Gastrocnemius medialis (tissue), 4 donors: ENCODE measurements at regions not wholly inside any gene's neighbourhood (a gene's known extent, or its start where the extent isn't known, plus 50 kb on each side); places are given as distances from the start of the nearest gene placed in this dataset.

Experiments
- ATAC-seq, 2 donors: fragments of 150-250 bp; one replicate each; pipeline ENCODE4 v1.9.1; 2016
- DNase-seq, 2 donors: peaks; one replicate each; pipeline ENCODE4 v3.0.0-alpha.2; 2019
- H3K27ac ChIP-seq, 4 donors: fragments of 200-600 bp; sonication (generic); 1 replicate in 1 of 4; 2 replicates in 3 of 4; pipeline ENCODE4 v1.5.1; 2016 to 2018; ENCODE audit warnings: mild to moderate bottlenecking in 2 of 4, moderate library complexity in 1 of 4
- H3K27me3 ChIP-seq, 3 donors: fragments of 200-600 bp; sonication (generic) in 2 of 3; 1 replicate in 1 of 3; 2 replicates in 2 of 3; pipeline versions ENCODE4 v1.5.1 to v1.6.0; 2016 to 2019; ENCODE audit warnings: mild to moderate bottlenecking in 1 of 3, moderate library complexity in 1 of 3
- H3K36me3 ChIP-seq, 2 donors: fragments of 200-600 bp; sonication (generic) in 1 of 2; one replicate each; pipeline ENCODE4 v1.5.1; 2017 to 2018
- H3K4me1 ChIP-seq, 2 donors: fragments of 200-600 bp; sonication (generic) in 1 of 2; one replicate each; pipeline ENCODE4 v1.5.1; 2016 to 2017; ENCODE audit warnings: mild to moderate bottlenecking in 2 of 2
- H3K4me3 ChIP-seq, 4 donors: fragments of 200-600 bp; sonication (generic) in 3 of 4; 1 replicate in 1 of 4; 2 replicates in 3 of 4; pipeline ENCODE4 v1.5.1; 2016 to 2019; ENCODE audit warnings: mild to moderate bottlenecking in 2 of 4
- H3K9me3 ChIP-seq, 3 donors: fragments of 200-600 bp; sonication (generic) in 2 of 3; 1 replicate in 1 of 3; 2 replicates in 2 of 3; pipeline ENCODE4 v1.5.1; 2016 to 2019
- POLR2A ChIP-seq, 2 donors: fragments of 450-650 bp; IDR thresholded peaks; one replicate each; pipeline ENCODE4 v1.6.1; 2017; ENCODE audit warnings: antibody characterized with exemption in 2 of 2, mild to moderate bottlenecking in 2 of 2, moderate library complexity in 2 of 2
- in situ Hi-C, 4 donors: fragments of 200-750 bp; cut with MboI; loops; one replicate each; pipeline versions ENCODE4 v1.15.0 to v1.8.0; 2017; ENCODE audit warnings: low sequenced_read_pairs in 4 of 4
- intact Hi-C: fragments of 100-400 bp; cut with DNase I; formaldehyde crosslinking; loops from one replicate; pipeline ENCODE4 v1.15.1; 2023; ENCODE audit warnings: low total_unique reads
- TF ChIP-seq, protein P1 (sequence below), 5 experiments: fragments of 450-650 bp in 3 of 5; fragments of 200-600 bp in 2 of 5; sonication (generic) in 2 of 5; IDR thresholded peaks in 4 of 5; conservative IDR thresholded peaks in 1 of 5; 1 replicate in 4 of 5; 2 replicates in 1 of 5; pipeline ENCODE4 v1.5.1; 2016 to 2019; ENCODE audit warnings: antibody characterized with exemption in 5 of 5, mild to moderate bottlenecking in 3 of 5, moderate library complexity in 3 of 5

DNA sequence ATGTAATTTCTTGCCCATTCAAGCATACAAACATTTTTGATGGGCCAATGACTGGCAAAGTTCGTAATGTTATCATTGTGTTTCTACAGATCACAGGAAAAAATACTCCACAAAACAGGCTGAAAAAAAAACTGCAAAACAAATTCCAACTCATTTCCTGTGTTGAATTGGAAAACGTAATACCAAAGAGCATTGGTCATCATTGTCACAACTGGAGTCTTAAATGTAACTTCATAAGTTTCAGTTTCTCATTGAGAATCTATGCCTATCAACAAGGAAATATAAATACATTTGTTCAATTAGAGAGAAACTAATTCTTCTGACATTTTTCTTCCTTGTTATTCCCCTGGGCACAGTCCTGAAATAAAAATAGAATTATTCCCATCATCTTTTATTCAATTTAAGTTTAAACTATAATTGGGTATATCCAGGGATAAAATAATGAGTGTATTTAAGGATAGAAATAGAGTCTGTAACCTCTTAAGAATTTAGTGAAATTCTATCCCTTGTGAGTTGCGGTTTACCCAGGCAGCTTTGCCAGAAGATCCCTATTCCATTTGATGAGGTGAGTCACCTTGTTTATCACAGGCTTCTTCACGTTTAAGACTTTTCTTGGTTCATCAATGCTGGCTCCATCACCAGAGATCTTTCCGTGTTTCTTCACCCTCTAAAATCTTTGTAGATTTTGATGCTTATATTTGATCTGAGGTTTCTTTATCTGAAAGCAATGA lies 112.7 kb upstream of the ITGA1 start:
- TF ChIP-seq, protein P1, sequence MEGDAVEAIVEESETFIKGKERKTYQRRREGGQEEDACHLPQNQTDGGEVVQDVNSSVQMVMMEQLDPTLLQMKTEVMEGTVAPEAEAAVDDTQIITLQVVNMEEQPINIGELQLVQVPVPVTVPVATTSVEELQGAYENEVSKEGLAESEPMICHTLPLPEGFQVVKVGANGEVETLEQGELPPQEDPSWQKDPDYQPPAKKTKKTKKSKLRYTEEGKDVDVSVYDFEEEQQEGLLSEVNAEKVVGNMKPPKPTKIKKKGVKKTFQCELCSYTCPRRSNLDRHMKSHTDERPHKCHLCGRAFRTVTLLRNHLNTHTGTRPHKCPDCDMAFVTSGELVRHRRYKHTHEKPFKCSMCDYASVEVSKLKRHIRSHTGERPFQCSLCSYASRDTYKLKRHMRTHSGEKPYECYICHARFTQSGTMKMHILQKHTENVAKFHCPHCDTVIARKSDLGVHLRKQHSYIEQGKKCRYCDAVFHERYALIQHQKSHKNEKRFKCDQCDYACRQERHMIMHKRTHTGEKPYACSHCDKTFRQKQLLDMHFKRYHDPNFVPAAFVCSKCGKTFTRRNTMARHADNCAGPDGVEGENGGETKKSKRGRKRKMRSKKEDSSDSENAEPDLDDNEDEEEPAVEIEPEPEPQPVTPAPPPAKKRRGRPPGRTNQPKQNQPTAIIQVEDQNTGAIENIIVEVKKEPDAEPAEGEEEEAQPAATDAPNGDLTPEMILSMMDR (IDR thresholded peaks at IDR 0.05 in 4 of 5, conservative IDR thresholded peaks at IDR 0.05 in 1 of 5) = no peak
- no peak for TF ChIP-seq POLR2A (IDR thresholded peaks at IDR 0.05)
- ATAC-seq (no peak), DNase-seq (no peak)
- H3K4me3 ChIP-seq = no peak overlapping the region
- peak overlapping the region in 3 of 4 donors; percentile 28 to 61 (median 30) for H3K27ac ChIP-seq
- in situ Hi-C loops = loop anchor here in 2 of 4 donors (25.0 kb wide), 2 partner anchors 237 to 1713 kb away; no protein-coding TSS in a partner anchor
- no peaks in the 10 kb centered on the region for H3K4me1 ChIP-seq
- no peaks in the 10 kb centered on the region for H3K9me3 ChIP-seq
- no peaks in the 10 kb centered on the region for H3K36me3 ChIP-seq
- intact Hi-C loops = no loop called here
- no peaks in the 10 kb centered on the region for H3K27me3 ChIP-seq

DNA sequence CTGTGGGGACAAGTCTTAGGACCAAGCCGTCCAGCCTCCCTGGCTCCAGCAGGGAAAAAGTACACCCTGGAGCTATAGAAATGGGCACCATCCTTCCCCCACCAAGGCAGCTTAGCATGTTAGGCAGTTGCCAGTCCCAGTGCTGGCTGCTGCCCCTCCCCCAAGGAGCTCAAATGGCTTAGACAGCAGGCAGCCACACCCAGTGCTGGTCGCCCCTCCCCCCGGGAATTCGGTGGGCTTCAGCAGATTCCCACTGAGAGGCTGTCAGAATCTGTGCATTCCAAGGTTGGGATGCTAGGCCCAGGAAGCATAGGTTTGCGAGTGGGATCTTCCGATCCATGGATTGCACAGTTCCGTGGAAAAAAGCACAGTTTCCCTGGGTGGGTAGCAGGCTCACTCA lies 105.2 kb upstream of the ITGA1 start:
- H3K4me1 ChIP-seq = no peaks in the 10 kb centered on the region
- no peaks in the 10 kb centered on the region for H3K36me3 ChIP-seq
- ATAC-seq (no peak), DNase-seq (no peak)
- no peak for TF ChIP-seq POLR2A (IDR thresholded peaks at IDR 0.05)
- TF ChIP-seq, protein P1 (IDR thresholded peaks at IDR 0.05 in 4 of 5, conservative IDR thresholded peaks at IDR 0.05 in 1 of 5) = no peak
- in situ Hi-C loops = loop anchor here in 1 of 4 donors (25.0 kb wide), 1 partner anchor 230 kb away; no protein-coding TSS in a partner anchor
- H3K27me3 ChIP-seq = no peaks in the 10 kb centered on the region
- no peak overlapping the region for H3K27ac ChIP-seq
- intact Hi-C loops = no loop called here
- no peaks in the 10 kb centered on the region for H3K9me3 ChIP-seq
- no peak overlapping the region for H3K4me3 ChIP-seq

DNA sequence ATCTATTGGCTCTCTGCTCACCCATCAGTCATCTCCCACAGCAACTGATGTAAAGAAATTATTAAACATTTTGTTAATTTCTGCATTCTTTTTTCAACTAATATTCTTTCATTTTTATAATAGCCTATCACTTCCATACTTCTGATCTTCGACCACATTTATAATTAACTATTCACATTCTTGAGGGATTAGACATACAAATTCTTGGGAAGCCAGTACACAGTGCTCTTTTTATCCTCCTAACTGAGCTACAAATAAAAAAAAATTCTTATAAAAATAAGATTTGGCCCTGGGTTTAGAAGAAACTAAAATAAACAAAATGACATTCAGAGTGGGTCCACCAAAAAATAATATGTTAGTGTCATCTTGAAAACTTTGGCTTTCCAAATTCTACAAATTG lies 103.7 kb upstream of the ITGA1 start:
- TF ChIP-seq, protein P1 (IDR thresholded peaks at IDR 0.05 in 4 of 5, conservative IDR thresholded peaks at IDR 0.05 in 1 of 5) = no peak
- TF ChIP-seq POLR2A (IDR thresholded peaks at IDR 0.05) = no peak
- Histone ChIP-seq H3K4me3 (no peak overlapping the region), H3K27ac (no peak overlapping the region), H3K36me3 (no peaks in the 10 kb centered on the region), H3K9me3 (no peaks in the 10 kb centered on the region), H3K4me1 (no peaks in the 10 kb centered on the region), H3K27me3 (no peaks in the 10 kb centered on the region)
- DNase-seq = no peak
- in situ Hi-C loops = loop anchor here in 1 of 4 donors (25.0 kb wide), 1 partner anchor 228 kb away; no protein-coding TSS in a partner anchor
- ATAC-seq = no peak
- intact Hi-C loops = no loop called here

DNA sequence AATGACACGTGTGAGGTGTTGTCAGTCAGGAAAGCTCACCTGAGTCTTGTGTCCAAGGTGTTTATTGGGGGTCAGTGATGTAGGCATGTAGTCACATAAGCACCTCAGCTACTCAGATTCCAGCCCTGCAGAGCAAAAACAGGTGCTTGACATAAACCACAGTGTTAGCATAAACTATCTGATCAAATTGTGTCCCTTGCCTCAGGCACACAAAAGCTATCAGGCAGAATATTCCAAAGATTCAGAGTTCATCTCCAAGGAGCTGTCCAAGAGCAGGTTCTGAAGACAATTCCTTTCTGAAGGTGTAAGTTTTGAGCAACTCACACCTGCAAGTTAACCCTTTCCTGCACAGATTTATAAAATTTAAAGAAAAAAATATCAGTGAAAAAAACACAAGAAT lies 102.2 kb upstream of the ITGA1 start:
- Histone ChIP-seq H3K27me3 (no peaks in the 10 kb centered on the region), H3K4me1 (no peaks in the 10 kb centered on the region), H3K4me3 (no peak overlapping the region), H3K9me3 (no peaks in the 10 kb centered on the region), H3K36me3 (no peaks in the 10 kb centered on the region), H3K27ac (no peak overlapping the region)
- DNase-seq (no peak), ATAC-seq (no peak)
- TF ChIP-seq POLR2A (IDR thresholded peaks at IDR 0.05) = no peak
- TF ChIP-seq, protein P1 (IDR thresholded peaks at IDR 0.05 in 4 of 5, conservative IDR thresholded peaks at IDR 0.05 in 1 of 5) = no peak
- in situ Hi-C loops (loop anchor here in 1 of 4 donors (25.0 kb wide), 1 partner anchor 227 kb away; no protein-coding TSS in a partner anchor), intact Hi-C loops (no loop called here)
